ENCODE measurements at regions not wholly inside any gene's neighbourhood (a gene's known extent, or its start where the extent isn't known, plus 50 kb on each side); places are given as distances from the start of the nearest gene placed in this dataset.
A peak's percentile ranks its signal among the peaks of the same experiment; 100 is the strongest.
"Not testable (repeated sequence)": the region's sequence is repeated elsewhere in the genome, so short reads cannot be mapped to it uniquely, and the experiment has no call there.

GRCh38 chr5:36422952-36423351 is 121.2 kb upstream of the RANBP3L start:
- TF ChIP-seq CTCF (conservative IDR thresholded peaks at IDR 0.05) (no peak), EZH2 (IDR thresholded peaks at IDR 0.05; ENCODE audit: low read depth) (no peak)
- Histone ChIP-seq H3K4me3 (no peak overlapping the region; the same call in 1 of the 2 replicates), H3K4me2 (peak overlapping the region; percentile 63), H4K20me1 (ENCODE audit: insufficient read depth) (no peaks in the 10 kb centered on the region), H3K79me2 (ENCODE audit: low read depth) (no peaks in the 10 kb centered on the region), H3F3A (ENCODE audit: insufficient read depth, low read depth) (peaks cover 35% of the 10 kb centered on the region), H3K9me3 (ENCODE audit: insufficient read depth, low read depth) (peaks cover 4% of the 10 kb centered on the region; the same call in 1 of the 2 replicates), H3K27ac (peak overlapping the region; percentile 77), H2AFZ (no peak overlapping the region), H3K9me2 (ENCODE audit: insufficient read depth) (no peaks in the 10 kb centered on the region; the same call in 1 of the 2 replicates), H3K4me1 (replicated peaks; ENCODE audit: insufficient read depth) (peaks cover 49% of the 10 kb centered on the region), H3K27me3 (ENCODE audit: insufficient read depth, low read depth) (no peaks in the 10 kb centered on the region), H3K36me3 (ENCODE audit: low read depth) (no peaks in the 10 kb centered on the region)
- peak in 1 of 2 experiments; percentile 99 for DNase-seq
- POLR2A ChIA-PET (ENCODE audit: unreplicated experiment), result no interaction called here
- CTCF ChIA-PET, result no interaction called here
- intact Hi-C loops (cut with micrococcal nuclease; ENCODE audit: unreplicated experiment), result no loop called here
- BruUV-seq (replicated peaks), result no TSS peak

GRCh38 chr5:36423578-36424307 is 122.0 kb upstream of the RANBP3L start:
- Histone ChIP-seq H4K20me1 (ENCODE audit: insufficient read depth) (no peaks in the 10 kb centered on the region), H3F3A (ENCODE audit: insufficient read depth, low read depth) (peaks cover 27% of the 10 kb centered on the region), H3K27ac (peak overlapping the region; percentile 77), H3K9me3 (ENCODE audit: insufficient read depth, low read depth) (peaks cover 4% of the 10 kb centered on the region; the same call in 1 of the 2 replicates), H3K27me3 (ENCODE audit: insufficient read depth, low read depth) (no peaks in the 10 kb centered on the region), H3K36me3 (ENCODE audit: low read depth) (no peaks in the 10 kb centered on the region), H3K4me1 (replicated peaks; ENCODE audit: insufficient read depth) (peaks cover 41% of the 10 kb centered on the region), H3K79me2 (ENCODE audit: low read depth) (no peaks in the 10 kb centered on the region), H3K4me3 (no peak overlapping the region; the same call in 1 of the 2 replicates), H3K4me2 (peak overlapping the region; percentile 63), H2AFZ (peak overlapping the region; percentile 3; the same call in 1 of the 2 replicates), H3K9me2 (ENCODE audit: insufficient read depth) (no peaks in the 10 kb centered on the region; the same call in 1 of the 2 replicates)
- TF ChIP-seq CTCF (conservative IDR thresholded peaks at IDR 0.05) (no peak), EZH2 (IDR thresholded peaks at IDR 0.05; ENCODE audit: low read depth) (no peak)
- DNase-seq, result no peak
- ChIA-PET CTCF (no interaction called here), POLR2A (ENCODE audit: unreplicated experiment) (no interaction called here)
- intact Hi-C loops (cut with micrococcal nuclease; ENCODE audit: unreplicated experiment), result no loop called here
- BruUV-seq (replicated peaks), result no TSS peak

- intact Hi-C loops (cut with micrococcal nuclease; ENCODE audit: unreplicated experiment); H2AFZ ChIP-seq; H3K4me2 ChIP-seq; H3K9me3 ChIP-seq (ENCODE audit: insufficient read depth, low read depth); H3K27me3 ChIP-seq (ENCODE audit: insufficient read depth, low read depth); H3K36me3 ChIP-seq (ENCODE audit: low read depth); CTCF ChIA-PET; H3K79me2 ChIP-seq (ENCODE audit: low read depth); BruUV-seq (replicated peaks); DNase-seq; H3K4me3 ChIP-seq; H4K20me1 ChIP-seq (ENCODE audit: insufficient read depth); H3K9me2 ChIP-seq (ENCODE audit: insufficient read depth); H3K27ac ChIP-seq; POLR2A ChIA-PET (ENCODE audit: unreplicated experiment): not testable (repeated sequence)
- Histone ChIP-seq H3F3A (ENCODE audit: insufficient read depth, low read depth) (peaks cover 22% of the 10 kb centered on the region), H3K4me1 (replicated peaks; ENCODE audit: insufficient read depth) (peaks cover 27% of the 10 kb centered on the region)
Observed at GRCh38 chr5:36426070-36426469, 124.4 kb upstream of the RANBP3L start.
